OCI-LY1 (cell line): ENCODE measurements at regions not wholly inside any gene's neighbourhood (a gene's known extent, or its start where the extent isn't known, plus 50 kb on each side); places are given as distances from the start of the nearest gene placed in this dataset.

Experiments
- H2AFZ ChIP-seq: fragments of 200-600 bp; sonication (generic), shearing (Covaris generic); 2 replicates; pipeline ENCODE4 v1.6.0; 2014; ENCODE audit warnings: antibody characterized with exemption, mild to moderate bottlenecking, low read length
- H3F3A ChIP-seq: fragments of 200-600 bp; sonication (generic), shearing (Covaris generic); 2 replicates; pipeline ENCODE4 v1.6.0; 2014; ENCODE audit warnings: mild to moderate bottlenecking, antibody characterized with exemption, low read length, moderate library complexity; ENCODE audit not compliant: insufficient read depth
- H3K27ac ChIP-seq: fragments of 200-600 bp; sonication (generic); 2 replicates; pipeline ENCODE4 v1.5.1; 2014; ENCODE audit warnings: low read length, mixed run types, mild to moderate bottlenecking, low read depth; ENCODE audit not compliant: poor library complexity, severe bottlenecking
- H3K27me3 ChIP-seq: fragments of 200-600 bp; sonication (generic); 2 replicates; pipeline ENCODE4 v1.6.0; 2014; ENCODE audit warnings: antibody characterized with exemption, mild to moderate bottlenecking, low read length, moderate library complexity; ENCODE audit not compliant: insufficient read depth
- H3K36me3 ChIP-seq: fragments of 200-600 bp; sonication (generic); 2 replicates; pipeline ENCODE4 v1.6.1; 2014; ENCODE audit warnings: mild to moderate bottlenecking, antibody characterized with exemption, low read length, moderate library complexity, mixed read lengths; ENCODE audit not compliant: insufficient read depth
- H3K4me1 ChIP-seq: fragments of 200-600 bp; sonication (generic); 2 replicates; pipeline ENCODE4 v1.5.1; 2014; ENCODE audit warnings: mild to moderate bottlenecking, low read length, moderate library complexity; ENCODE audit not compliant: insufficient read depth, severe bottlenecking
- H3K4me2 ChIP-seq: fragments of 200-600 bp; sonication (generic), shearing (Covaris generic); 2 replicates; pipeline ENCODE4 v1.6.1; 2014; ENCODE audit warnings: low read length
- H3K4me3 ChIP-seq: fragments of 200-600 bp; sonication (generic); 2 replicates; pipeline ENCODE4 v1.5.1; 2014; ENCODE audit warnings: low read length, low read depth, mild to moderate bottlenecking, mixed read lengths; ENCODE audit not compliant: poor library complexity, severe bottlenecking
- H3K79me2 ChIP-seq: fragments of 200-600 bp; shearing (Covaris generic); 2 replicates; pipeline ENCODE4 v1.6.1; 2016; ENCODE audit warnings: mixed run types, low read length, mixed read lengths; ENCODE audit not compliant: insufficient read depth
- H3K9ac ChIP-seq: fragments of 200-600 bp; sonication (generic), shearing (Covaris generic); 2 replicates; pipeline ENCODE4 v1.6.1; 2014; ENCODE audit warnings: mild to moderate bottlenecking, low read length, mixed read lengths
- H3K9me2 ChIP-seq: fragments of 200-600 bp; sonication (generic), shearing (Covaris generic); 2 replicates; pipeline ENCODE4 v1.6.1; 2014; ENCODE audit warnings: low read depth, mild to moderate bottlenecking, low read length, mixed read lengths
- H3K9me3 ChIP-seq: fragments of 200-600 bp; shearing (Covaris generic); 2 replicates; pipeline ENCODE4 v1.6.1; 2014; ENCODE audit warnings: low read length, mixed read lengths
- H4K20me1 ChIP-seq: fragments of 200-600 bp; sonication (generic), shearing (Covaris generic); 2 replicates; pipeline ENCODE4 v1.6.0; 2016; ENCODE audit warnings: mild to moderate bottlenecking, low read length; ENCODE audit not compliant: insufficient read depth
- EZH2 ChIP-seq: fragments of 200-600 bp; sonication (generic), shearing (Covaris generic); IDR thresholded peaks from 2 replicates; pipeline ENCODE4 v1.8.0; 2017; ENCODE audit warnings: borderline replicate concordance, mixed run types, mild to moderate bottlenecking, antibody characterized with exemption, low read length, moderate library complexity, mixed read lengths
- TF ChIP-seq, protein P1 (sequence below): fragments of 200-600 bp; sonication (generic), shearing (Covaris generic); IDR thresholded peaks from 2 replicates; pipeline ENCODE4 v1.5.1; 2017; ENCODE audit warnings: mild to moderate bottlenecking, antibody characterized with exemption, low read length, moderate library complexity, mixed read lengths

DNA sequence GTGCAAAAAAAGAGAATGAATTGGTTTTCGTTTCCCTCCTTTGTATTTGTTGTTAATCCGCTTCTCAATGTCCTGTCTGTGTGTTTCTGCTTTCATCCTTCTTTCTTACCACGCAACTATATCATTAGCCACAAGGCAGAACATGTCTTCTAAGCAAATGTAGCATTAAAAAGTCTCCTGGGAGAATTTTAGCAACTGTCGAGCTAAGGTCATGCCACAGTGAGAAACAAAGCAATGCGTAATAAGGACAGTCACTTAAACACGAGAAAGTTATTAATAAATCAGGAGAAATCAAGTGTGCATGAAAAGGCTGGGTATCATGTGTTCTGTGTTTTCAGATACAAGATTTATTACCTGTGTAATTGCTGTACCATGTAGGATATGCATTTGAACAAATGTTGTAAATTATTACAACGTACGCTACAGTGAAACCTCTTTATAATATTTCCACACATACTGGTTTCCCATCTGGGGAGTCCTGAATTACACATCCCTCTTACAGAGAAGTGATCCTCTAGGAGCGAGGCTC lies 890.8 kb downstream of the TRIML1 start:
- Histone ChIP-seq H3F3A (no peaks in the 10 kb centered on the region), H3K4me3 (peak overlapping the region; percentile 7), H3K4me2 (peak overlapping the region; percentile 31), H3K9me2 (no peaks in the 10 kb centered on the region), H3K9ac (no peak overlapping the region; the same call in 1 of the 2 replicates), H3K9me3 (no peaks in the 10 kb centered on the region), H3K79me2 (no peaks in the 10 kb centered on the region), H3K27ac (peak overlapping the region; percentile 95), H4K20me1 (no peaks in the 10 kb centered on the region), H2AFZ (no peak overlapping the region), H3K4me1 (peaks cover 84% of the 10 kb centered on the region), H3K27me3 (no peaks in the 10 kb centered on the region), H3K36me3 (no peaks in the 10 kb centered on the region)
- TF ChIP-seq, protein P1, sequence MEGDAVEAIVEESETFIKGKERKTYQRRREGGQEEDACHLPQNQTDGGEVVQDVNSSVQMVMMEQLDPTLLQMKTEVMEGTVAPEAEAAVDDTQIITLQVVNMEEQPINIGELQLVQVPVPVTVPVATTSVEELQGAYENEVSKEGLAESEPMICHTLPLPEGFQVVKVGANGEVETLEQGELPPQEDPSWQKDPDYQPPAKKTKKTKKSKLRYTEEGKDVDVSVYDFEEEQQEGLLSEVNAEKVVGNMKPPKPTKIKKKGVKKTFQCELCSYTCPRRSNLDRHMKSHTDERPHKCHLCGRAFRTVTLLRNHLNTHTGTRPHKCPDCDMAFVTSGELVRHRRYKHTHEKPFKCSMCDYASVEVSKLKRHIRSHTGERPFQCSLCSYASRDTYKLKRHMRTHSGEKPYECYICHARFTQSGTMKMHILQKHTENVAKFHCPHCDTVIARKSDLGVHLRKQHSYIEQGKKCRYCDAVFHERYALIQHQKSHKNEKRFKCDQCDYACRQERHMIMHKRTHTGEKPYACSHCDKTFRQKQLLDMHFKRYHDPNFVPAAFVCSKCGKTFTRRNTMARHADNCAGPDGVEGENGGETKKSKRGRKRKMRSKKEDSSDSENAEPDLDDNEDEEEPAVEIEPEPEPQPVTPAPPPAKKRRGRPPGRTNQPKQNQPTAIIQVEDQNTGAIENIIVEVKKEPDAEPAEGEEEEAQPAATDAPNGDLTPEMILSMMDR = no peak
- TF ChIP-seq EZH2 = no peak

DNA sequence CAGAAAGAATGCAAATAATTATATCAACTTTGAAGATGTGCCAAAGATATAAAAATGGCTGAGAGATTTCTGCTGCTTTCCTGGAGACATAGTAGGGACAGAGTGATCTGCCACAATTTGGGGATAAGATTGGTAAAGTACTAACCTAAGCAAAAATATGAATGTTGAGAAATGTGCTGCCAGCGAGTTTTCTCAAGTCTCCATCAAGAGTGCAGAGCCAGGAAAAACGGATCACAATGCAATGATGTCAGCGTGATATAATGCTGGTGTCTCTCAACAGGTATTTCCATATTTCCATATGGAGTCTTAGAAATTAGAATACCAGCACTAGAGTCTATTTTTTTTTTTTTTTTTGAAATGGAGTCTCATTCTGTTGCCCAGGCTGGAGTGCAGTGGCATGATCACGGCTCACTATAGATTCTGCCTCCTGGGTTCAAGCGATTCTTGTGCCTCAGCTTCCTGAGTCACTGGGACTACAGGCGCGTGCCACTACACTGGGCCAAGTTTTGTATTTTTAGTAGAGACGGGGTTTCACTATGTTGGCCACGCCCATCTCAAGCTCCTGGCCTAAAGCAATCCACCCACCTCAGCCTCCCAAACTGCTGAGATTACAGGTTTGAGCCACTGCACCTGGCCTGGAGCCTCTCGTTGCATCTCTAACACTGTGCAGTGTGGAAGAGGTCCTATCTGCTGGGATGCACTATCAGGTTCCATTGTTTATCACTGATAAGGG lies 893.5 kb downstream of the TRIML1 start:
- Histone ChIP-seq H3K4me2 (peak overlapping the region; percentile 47), H3K79me2 (no peaks in the 10 kb centered on the region), H3K9ac (peak overlapping the region; percentile 31; the same call in 1 of the 2 replicates), H3K27me3 (no peaks in the 10 kb centered on the region), H3K27ac (peak overlapping the region; percentile 95), H3K4me1 (peaks cover 71% of the 10 kb centered on the region), H3K36me3 (no peaks in the 10 kb centered on the region), H3K4me3 (peak overlapping the region; percentile 21), H3K9me3 (no peaks in the 10 kb centered on the region), H2AFZ (no peak overlapping the region), H3K9me2 (no peaks in the 10 kb centered on the region), H3F3A (no peaks in the 10 kb centered on the region), H4K20me1 (no peaks in the 10 kb centered on the region)
- TF ChIP-seq, protein P1 = no peak
- no peak for TF ChIP-seq EZH2

DNA sequence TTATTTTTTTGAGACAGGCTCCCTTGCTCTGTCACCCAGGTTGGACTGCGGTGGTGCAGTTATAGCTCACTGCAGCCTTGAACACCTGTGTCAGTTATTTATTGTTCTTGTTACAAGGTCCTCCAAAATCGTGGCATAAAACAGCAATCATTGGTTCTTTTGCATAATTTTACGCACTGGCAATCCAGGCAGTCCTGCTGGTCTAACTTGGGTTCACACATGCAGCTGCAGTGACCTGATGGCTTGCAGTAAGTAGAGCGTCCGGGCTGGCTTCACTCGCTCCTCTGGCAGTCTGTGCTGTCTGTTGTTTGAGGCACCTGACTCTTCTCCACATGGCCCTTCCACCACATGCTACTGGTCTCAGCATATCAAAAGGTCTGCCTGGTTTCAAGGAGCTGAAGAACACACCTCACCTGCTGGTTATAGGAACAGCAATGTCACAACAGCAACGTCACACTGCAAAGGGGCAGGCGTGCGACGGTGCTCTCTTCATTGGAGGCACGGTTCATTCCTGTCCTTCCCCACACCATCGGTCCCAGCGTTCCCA lies 894.6 kb downstream of the TRIML1 start:
- Histone ChIP-seq H3F3A (no peaks in the 10 kb centered on the region), H3K4me3 (peak overlapping the region; percentile 13), H3K27me3 (no peaks in the 10 kb centered on the region), H3K9ac (peak overlapping the region; percentile 40; the same call in 1 of the 2 replicates), H2AFZ (no peak overlapping the region), H3K4me1 (peaks cover 66% of the 10 kb centered on the region), H3K9me3 (no peaks in the 10 kb centered on the region), H3K36me3 (no peaks in the 10 kb centered on the region), H3K79me2 (no peaks in the 10 kb centered on the region), H3K27ac (peak overlapping the region; percentile 95), H3K4me2 (peak overlapping the region; percentile 18; the same call in 1 of the 2 replicates), H4K20me1 (no peaks in the 10 kb centered on the region), H3K9me2 (no peaks in the 10 kb centered on the region)
- no peak for TF ChIP-seq EZH2
- TF ChIP-seq, protein P1 = no peak
